ENCODE measurements at regions not wholly inside any gene's neighbourhood (a gene's known extent, or its start where the extent isn't known, plus 50 kb on each side); places are given as distances from the start of the nearest gene placed in this dataset.

- no peak for TF ChIP-seq SUZ12 (IDR thresholded peaks at IDR 0.05; ENCODE audit: extremely low read depth, insufficient read depth, insufficient read length)
- TF ChIP-seq ZNF274 (IDR thresholded peaks at IDR 0.05; ENCODE audit: low read depth, low read length), result no peak
These were observed 535.8 kb upstream of the ADGRL2 start for GRCh38 chr1:81264976-81265375.
